GM12874 (cell line): ENCODE measurements at regions not wholly inside any gene's neighbourhood (a gene's known extent, or its start where the extent isn't known, plus 50 kb on each side); places are given as distances from the start of the nearest gene placed in this dataset.

Experiments
- TF ChIP-seq, protein P1 (sequence below): IDR thresholded peaks from 2 replicates; pipeline ENCODE4 v1.5.1; 2011; ENCODE audit warnings: low read depth, mild to moderate bottlenecking, control low read depth, low read length, moderate library complexity; ENCODE audit not compliant: insufficient read depth

DNA sequence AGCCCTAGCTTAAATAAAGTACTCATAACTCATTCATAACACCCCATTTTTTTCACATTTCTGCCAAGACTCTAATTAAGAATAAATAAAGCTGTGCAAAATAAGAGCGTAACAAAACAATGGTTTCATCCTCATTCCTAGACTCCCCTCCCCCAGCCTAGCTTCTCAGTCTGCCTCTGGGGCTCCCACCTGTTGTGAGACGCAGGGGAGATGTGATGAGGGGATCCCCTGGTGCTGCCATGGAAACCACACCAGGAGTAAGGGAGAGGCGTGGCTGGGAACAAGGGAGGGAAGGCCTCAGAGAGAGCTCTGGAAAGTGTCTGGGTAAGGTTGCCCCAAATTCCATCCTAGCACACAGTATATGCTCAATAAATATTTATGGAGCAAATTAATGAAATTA, 93.3 kb upstream of the USP29 start:
- TF ChIP-seq, protein P1, sequence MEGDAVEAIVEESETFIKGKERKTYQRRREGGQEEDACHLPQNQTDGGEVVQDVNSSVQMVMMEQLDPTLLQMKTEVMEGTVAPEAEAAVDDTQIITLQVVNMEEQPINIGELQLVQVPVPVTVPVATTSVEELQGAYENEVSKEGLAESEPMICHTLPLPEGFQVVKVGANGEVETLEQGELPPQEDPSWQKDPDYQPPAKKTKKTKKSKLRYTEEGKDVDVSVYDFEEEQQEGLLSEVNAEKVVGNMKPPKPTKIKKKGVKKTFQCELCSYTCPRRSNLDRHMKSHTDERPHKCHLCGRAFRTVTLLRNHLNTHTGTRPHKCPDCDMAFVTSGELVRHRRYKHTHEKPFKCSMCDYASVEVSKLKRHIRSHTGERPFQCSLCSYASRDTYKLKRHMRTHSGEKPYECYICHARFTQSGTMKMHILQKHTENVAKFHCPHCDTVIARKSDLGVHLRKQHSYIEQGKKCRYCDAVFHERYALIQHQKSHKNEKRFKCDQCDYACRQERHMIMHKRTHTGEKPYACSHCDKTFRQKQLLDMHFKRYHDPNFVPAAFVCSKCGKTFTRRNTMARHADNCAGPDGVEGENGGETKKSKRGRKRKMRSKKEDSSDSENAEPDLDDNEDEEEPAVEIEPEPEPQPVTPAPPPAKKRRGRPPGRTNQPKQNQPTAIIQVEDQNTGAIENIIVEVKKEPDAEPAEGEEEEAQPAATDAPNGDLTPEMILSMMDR, result no peak

DNA sequence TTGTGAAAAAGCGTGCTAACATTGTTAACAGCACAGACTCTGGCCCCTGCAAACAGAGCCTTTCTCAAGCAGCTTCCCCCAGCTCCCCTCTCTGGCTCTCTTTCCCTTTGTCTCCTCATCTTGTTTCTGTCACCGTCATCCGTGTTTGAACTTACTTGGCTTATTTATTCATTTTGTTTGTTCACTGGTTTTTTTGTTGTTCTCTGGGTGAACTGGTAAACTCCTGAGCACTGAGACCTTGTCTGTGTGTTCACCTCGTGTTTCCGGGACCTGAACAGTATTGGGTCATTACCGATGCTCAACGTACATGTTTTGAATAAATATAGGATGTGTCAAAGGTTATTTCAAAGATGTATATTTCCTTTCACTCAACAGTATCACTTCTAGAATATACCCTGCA, 92.4 kb upstream of the USP29 start:
- TF ChIP-seq, protein P1, result no peak

DNA sequence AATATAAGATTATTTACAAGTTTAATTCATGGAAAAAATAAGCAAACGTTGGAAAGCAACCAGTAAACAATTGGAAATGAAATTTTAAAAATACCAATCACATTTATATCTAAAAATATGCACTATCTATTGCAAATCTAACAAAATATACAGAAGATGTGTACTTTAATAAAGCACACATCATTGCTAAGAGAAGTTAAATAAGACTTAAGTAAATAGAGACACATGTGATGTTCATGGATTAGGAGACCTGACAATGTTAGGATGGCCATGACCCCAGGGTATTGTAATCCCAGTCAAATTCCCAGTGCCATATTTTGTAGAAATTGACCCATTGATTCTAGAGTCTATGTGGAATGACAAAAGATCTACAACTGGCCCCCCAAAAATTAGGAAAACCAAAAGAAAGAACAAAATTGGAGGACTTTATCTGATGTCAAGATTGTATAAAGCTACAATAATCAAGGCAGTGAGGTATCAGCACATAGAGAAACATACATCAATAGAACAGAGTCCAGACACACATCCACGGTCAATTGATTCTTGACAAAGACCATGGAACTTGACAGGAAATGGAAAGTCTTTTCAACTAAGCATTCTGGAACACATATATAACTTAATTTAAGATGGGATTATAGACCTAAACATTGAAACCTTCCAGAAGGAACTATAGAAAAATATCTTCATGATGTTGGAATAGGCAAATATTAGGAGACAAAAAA, 90.8 kb upstream of the USP29 start:
- TF ChIP-seq, protein P1, result no peak

DNA sequence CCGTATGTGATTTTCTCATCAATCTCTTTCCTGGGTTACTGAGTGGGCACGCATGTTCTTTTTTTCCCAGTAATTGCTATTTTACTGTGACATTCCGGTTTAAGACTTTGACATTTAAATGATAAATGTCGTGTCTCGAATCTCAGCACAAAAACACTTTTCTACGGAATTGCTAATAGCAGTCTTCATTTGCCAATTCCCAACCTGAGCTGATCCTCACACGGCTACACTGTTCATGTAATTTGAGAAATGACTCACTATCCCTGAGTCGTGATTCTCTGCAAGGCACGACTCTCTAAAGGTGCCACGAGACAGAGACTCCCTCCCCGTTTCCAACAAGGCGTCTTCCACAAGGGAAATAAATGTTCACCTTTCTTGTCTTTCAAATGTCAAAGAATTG, 88.7 kb upstream of the USP29 start:
- TF ChIP-seq, protein P1, result no peak

DNA sequence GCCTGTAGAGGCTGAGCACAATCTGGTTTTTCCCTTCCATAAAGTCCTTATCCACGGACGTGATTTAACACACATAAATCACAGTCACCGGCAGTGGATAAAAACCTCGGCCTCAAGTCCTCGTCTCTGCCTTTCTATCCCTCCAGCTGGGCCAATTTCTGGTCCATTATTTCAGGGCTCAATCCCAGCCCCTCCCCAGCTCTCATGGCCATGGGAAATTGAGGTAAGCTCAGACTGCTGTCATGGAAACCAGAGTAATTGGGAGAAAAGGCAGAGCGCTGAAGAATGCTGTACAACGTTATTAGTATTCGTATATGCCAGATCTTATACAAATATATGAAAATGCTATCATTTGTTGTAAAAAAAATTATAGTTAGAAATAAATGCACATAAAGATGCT, 86.2 kb upstream of the USP29 start:
- TF ChIP-seq, protein P1, result no peak

DNA sequence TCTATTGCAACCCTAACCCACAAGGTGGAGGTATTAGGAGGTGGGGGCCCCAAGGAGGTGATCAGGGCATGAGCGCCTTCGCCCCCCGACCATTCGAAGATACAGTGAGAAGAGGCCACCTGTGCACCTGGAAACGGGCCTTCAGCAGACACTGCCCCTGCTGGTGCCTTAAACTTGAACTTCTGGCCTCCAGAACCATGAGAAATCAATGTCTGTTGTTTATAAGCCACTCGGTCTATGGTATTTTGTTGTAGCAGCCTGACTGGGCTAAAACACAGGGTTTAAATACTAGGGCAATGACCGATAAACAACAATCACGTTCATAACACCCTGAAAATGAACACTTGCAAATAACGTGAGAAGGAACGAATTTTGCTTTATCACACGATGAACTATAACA, 85.2 kb upstream of the USP29 start:
- TF ChIP-seq, protein P1, result no peak

DNA sequence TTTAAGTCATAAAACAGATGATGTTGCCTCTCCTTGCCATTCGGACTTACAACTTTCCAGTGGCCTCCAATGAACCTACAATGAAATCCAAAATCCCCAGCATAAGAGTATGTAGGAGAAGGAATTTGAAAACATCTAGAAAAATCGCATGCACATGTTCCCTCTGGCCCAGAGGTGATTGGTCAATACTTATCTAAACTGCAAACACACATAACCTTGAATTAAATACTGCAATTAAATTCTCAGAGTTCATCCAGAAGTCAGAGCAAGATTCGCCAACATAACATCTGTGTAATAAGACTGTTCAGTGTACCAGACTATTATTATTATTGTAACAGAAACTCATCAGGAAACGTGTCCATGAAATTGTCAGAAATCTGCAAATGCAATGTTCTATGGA, 82.2 kb upstream of the USP29 start:
- TF ChIP-seq, protein P1, result no peak
